ENCODE measurements at regions not wholly inside any gene's neighbourhood (a gene's known extent, or its start where the extent isn't known, plus 50 kb on each side); places are given as distances from the start of the nearest gene placed in this dataset.

GRCh38 chr2:14297340-14297739 is 335.2 kb upstream of the LRATD1 start (continued):
- TF ChIP-seq, protein P1, sequence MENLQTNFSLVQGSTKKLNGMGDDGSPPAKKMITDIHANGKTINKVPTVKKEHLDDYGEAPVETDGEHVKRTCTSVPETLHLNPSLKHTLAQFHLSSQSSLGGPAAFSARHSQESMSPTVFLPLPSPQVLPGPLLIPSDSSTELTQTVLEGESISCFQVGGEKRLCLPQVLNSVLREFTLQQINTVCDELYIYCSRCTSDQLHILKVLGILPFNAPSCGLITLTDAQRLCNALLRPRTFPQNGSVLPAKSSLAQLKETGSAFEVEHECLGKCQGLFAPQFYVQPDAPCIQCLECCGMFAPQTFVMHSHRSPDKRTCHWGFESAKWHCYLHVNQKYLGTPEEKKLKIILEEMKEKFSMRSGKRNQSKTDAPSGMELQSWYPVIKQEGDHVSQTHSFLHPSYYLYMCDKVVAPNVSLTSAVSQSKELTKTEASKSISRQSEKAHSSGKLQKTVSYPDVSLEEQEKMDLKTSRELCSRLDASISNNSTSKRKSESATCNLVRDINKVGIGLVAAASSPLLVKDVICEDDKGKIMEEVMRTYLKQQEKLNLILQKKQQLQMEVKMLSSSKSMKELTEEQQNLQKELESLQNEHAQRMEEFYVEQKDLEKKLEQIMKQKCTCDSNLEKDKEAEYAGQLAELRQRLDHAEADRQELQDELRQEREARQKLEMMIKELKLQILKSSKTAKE (IDR thresholded peaks at IDR 0.05; ENCODE audit: low read depth, poor library complexity, severe bottlenecking): no peak
- no peak for TF ChIP-seq GATAD2B (conservative IDR thresholded peaks at IDR 0.05; ENCODE audit: low read depth)

- no peak for FAIRE-seq
- Histone ChIP-seq H3K27ac (ENCODE audit: control insufficient read depth, insufficient read depth) (no peak overlapping the region), H3K27me3 (replicated peaks in 1 of 2; ENCODE audit: control insufficient read depth in 2 of 2, insufficient read depth in 2 of 2, low read length in 1 of 2) (no peaks in the 10 kb centered on the region), H3K36me3 (ENCODE audit: control insufficient read depth in 2 of 2, insufficient read depth in 2 of 2, low read length in 1 of 2) (no peaks in the 10 kb centered on the region), H3K79me2 (ENCODE audit: control insufficient read depth, insufficient read depth, low read length) (no peaks in the 10 kb centered on the region), H3K9me3 (replicated peaks; ENCODE audit: control insufficient read depth, insufficient read depth, low read length) (no peaks in the 10 kb centered on the region; the same call in 1 of the 3 replicates), H4K20me1 (ENCODE audit: control insufficient read depth, insufficient read depth) (no peaks in the 10 kb centered on the region), H3K4me3 (no peak overlapping the region), H3K4me2 (ENCODE audit: control insufficient read depth, insufficient read depth) (no peak overlapping the region), H3K4me1 (ENCODE audit: control insufficient read depth, insufficient read depth, low read length) (peaks cover 2% of the 10 kb centered on the region; the same call in 1 of the 2 replicates), H3K9ac (ENCODE audit: control insufficient read depth, insufficient read depth, low read length) (no peak overlapping the region), H2AFZ (ENCODE audit: control insufficient read depth, low read depth, low read length) (no peak overlapping the region)
- CTCF ChIA-PET: no interaction called here
- no peak for ATAC-seq
- RAD21 ChIA-PET (ENCODE audit: unreplicated experiment): interaction anchor here (0.6 kb wide), 1 partner anchor 106 kb away, joined by 3 read pairs; no protein-coding TSS in a partner anchor
- POLR2A ChIA-PET: no interaction called here
- TF ChIP-seq CHD2 (IDR thresholded peaks at IDR 0.05; ENCODE audit: borderline replicate concordance, low read depth, low read length) (no peak), JUND (IDR thresholded peaks at IDR 0.05; ENCODE audit: low read depth, low read length) (no peak), E2F8 (IDR thresholded peaks at IDR 0.05; ENCODE audit: low read depth, partially characterized antibody) (no peak), NR2F1 (conservative IDR thresholded peaks at IDR 0.05) (no peak), TAF1 (IDR thresholded peaks at IDR 0.05; ENCODE audit: borderline replicate concordance, low read depth, low read length) (no peak), CREB1 (IDR thresholded peaks at IDR 0.05; ENCODE audit: low read depth) (no peak), BCL11A (IDR thresholded peaks at IDR 0.05; ENCODE audit: low read depth, low read length) (no peak), YBX1 (IDR thresholded peaks at IDR 0.05) (no peak), MTA2 (IDR thresholded peaks at IDR 0.05; ENCODE audit: low read depth) (no peak)
- TF ChIP-seq, protein P2, sequence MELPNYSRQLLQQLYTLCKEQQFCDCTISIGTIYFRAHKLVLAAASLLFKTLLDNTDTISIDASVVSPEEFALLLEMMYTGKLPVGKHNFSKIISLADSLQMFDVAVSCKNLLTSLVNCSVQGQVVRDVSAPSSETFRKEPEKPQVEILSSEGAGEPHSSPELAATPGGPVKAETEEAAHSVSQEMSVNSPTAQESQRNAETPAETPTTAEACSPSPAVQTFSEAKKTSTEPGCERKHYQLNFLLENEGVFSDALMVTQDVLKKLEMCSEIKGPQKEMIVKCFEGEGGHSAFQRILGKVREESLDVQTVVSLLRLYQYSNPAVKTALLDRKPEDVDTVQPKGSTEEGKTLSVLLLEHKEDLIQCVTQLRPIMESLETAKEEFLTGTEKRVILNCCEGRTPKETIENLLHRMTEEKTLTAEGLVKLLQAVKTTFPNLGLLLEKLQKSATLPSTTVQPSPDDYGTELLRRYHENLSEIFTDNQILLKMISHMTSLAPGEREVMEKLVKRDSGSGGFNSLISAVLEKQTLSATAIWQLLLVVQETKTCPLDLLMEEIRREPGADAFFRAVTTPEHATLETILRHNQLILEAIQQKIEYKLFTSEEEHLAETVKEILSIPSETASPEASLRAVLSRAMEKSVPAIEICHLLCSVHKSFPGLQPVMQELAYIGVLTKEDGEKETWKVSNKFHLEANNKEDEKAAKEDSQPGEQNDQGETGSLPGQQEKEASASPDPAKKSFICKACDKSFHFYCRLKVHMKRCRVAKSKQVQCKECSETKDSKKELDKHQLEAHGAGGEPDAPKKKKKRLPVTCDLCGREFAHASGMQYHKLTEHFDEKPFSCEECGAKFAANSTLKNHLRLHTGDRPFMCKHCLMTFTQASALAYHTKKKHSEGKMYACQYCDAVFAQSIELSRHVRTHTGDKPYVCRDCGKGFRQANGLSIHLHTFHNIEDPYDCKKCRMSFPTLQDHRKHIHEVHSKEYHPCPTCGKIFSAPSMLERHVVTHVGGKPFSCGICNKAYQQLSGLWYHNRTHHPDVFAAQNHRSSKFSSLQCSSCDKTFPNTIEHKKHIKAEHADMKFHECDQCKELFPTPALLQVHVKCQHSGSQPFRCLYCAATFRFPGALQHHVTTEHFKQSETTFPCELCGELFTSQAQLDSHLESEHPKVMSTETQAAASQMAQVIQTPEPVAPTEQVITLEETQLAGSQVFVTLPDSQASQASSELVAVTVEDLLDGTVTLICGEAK (IDR thresholded peaks at IDR 0.05; ENCODE audit: borderline replicate concordance): no peak
- TF ChIP-seq, protein P3, sequence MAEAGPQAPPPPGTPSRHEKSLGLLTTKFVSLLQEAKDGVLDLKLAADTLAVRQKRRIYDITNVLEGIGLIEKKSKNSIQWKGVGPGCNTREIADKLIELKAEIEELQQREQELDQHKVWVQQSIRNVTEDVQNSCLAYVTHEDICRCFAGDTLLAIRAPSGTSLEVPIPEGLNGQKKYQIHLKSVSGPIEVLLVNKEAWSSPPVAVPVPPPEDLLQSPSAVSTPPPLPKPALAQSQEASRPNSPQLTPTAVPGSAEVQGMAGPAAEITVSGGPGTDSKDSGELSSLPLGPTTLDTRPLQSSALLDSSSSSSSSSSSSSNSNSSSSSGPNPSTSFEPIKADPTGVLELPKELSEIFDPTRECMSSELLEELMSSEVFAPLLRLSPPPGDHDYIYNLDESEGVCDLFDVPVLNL (IDR thresholded peaks at IDR 0.05; ENCODE audit: low read depth, low read length): no peak
- intact Hi-C loops (cut with micrococcal nuclease; ENCODE audit: unreplicated experiment) (no loop called here), in situ Hi-C loops (cut with MboI) (no loop called here)
- SMC1A ChIA-PET (ENCODE audit: uncharacterized antibody, unreplicated experiment): interaction anchor here (0.7 to 1.9 kb wide), 4 partner anchors 8 to 781 kb away, joined by 3 to 7 read pairs (median 4); no protein-coding TSS in a partner anchor
- BruUV-seq (replicated peaks): no TSS peak
- DNase-seq (ENCODE audit: low read depth, low spot score): no peak
- WGBS (ENCODE audit: insufficient coverage, insufficient replicate concordance, low lambda C conversion rate, missing lambda C conversion rate): 40% methylated on average over 1 of the region's 1 CpG
Observed at GRCh38 chr2:14297906-14298305, 334.6 kb upstream of the LRATD1 start.
